ENCODE measurements at regions not wholly inside any gene's neighbourhood (a gene's known extent, or its start where the extent isn't known, plus 50 kb on each side); places are given as distances from the start of the nearest gene placed in this dataset.

DNA sequence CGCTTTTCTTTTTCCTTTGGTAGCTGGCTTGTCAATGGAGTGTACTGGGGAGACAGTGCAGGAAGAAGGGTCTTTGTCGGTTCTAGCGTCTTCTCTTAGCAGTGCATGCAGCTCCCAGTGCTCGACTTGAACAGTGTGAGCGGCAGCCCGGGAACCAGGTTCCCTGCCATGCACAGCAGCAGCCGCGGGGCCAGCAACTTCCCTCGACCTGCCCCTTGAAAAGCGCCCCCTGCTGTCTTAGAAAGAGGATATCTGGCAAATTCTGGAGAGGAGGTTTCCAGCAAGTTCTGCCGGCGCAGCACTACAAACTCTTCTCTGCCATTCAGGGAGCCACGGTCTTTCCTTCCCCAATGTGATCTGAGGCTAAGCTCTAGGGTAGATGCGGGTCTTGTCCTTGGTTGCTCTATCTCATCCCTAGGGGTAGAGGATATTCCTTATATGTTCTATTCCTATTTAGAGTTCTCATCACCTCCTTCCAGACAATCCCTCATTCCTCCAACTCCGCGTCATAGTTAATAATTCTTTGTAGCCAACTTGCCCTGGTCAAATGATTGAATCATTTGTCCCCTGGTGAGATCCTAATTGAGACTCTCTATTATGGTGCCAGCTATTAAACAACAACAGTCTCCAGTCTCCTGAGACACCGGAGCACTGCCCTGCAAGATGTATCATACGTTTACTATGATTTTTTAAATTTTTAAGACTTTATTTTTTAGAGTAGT is 451.3 kb downstream of the PMP22 start:
- DNase-seq (ENCODE audit: low read depth): no peak

DNA sequence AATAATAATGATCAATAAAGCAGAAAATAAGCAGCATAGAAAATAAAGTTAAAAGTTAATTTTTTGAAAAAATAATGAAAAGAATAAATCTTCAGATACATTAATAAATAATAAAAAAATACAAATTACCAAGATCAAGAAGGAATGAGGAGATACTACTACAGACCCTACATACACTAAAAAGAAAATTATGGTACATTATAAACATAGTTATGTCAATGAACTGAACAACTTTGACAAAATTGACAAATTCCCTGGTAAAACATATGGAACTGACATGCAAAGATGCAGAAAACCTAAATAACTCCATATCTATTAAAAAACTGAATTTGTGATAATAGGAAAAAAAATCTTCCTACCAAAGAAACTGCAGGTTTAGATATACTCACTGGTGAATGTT is 456.7 kb downstream of the PMP22 start:
- no peak for DNase-seq (ENCODE audit: low read depth)

DNA sequence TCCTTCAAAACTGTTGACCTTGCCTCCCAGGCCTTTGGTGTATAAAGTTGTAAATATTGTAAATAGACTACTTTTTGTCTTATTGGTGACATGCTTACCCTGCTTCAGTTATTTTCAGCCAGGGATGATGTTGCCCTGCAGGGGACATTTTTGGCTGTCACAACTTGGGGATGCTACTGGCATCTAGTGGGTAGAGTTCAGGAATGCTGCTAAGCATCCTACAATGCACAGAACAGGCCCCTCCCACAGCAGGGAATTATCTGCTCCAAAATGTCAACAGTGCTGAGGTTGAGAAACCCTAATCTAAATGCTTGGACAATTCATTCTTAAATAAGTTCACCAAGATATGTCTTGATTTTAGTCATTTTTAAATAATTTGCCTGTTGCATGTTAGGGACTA is 459.8 kb downstream of the PMP22 start:
- no peak for DNase-seq (ENCODE audit: low read depth)

GRCh38 chr17:14803826-14804225 is 461.3 kb downstream of the PMP22 start:
- no peak for DNase-seq (ENCODE audit: low read depth)

DNA sequence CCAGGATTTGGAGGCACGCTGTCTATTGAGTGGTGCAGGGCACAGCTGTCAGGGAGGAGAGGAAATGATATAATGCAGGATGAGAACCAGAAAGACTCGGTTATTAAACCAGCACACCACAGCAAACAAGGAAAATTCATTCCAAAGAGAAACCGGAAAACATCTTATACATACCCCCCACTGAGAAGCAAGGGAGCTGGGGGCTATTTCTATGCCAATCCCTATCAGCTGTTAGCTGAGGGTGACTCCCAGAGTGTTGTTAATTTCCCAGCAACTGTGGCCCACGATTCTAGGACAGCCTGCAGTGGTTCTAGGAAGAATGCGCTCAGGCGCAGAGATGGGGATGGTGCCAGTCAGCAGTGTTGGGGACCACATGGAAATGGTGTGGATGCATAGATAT is 467.3 kb downstream of the PMP22 start:
- no peak for DNase-seq (ENCODE audit: low read depth)

GRCh38 chr17:14797021-14797420 is 468.1 kb downstream of the PMP22 start:
- no peak for DNase-seq (ENCODE audit: low read depth)

GRCh38 chr17:14794961-14795360 is 470.2 kb downstream of the PMP22 start:
- no peak for DNase-seq (ENCODE audit: low read depth)

GRCh38 chr17:14793237-14793636 is 471.9 kb downstream of the PMP22 start:
- DNase-seq (ENCODE audit: low read depth): no peak

- DNase-seq (ENCODE audit: low read depth): no peak
Observed at GRCh38 chr17:14792746-14793145, 472.4 kb downstream of the PMP22 start.

DNA sequence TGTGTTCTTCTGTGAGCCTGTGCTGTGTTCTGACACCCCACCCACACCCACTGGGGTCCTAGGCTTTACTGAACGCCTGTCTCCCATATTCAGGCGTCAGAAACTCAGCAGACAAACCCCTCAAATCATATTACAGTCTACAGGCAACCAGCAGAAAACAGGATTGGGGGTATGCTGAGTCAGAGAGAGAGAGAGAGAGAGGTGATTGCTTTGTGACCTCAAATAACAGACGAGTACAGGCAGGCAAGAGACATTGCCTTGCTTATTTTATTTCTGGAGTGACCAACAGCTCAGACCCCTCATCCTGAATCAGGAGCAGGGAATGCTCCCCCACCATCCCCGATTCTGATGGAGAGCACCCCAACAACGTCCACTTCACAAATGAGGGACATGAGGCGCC is 473.9 kb downstream of the PMP22 start:
- DNase-seq (ENCODE audit: low read depth): no peak

DNA sequence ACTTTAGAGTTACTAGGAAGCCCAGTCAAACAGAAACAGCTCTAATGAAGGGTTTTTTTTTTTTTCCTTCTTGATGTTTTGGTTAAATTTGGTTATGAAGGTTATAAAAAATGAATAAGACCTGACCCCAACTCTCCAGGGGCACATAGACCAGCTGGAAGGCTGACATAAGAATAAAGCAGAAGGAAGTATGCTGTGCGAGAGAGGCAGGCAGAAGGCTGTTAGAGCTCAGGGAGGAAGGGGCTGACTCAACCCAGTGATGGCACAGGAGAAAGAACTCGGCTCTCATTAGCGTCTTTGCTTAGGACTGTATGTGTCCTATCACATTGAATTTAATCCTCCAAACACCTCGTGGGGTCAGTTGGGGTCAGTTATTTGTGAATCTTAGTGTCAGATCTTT is 474.6 kb downstream of the PMP22 start:
- DNase-seq (ENCODE audit: low read depth): no peak

- DNase-seq (ENCODE audit: low read depth): no peak
Observed at GRCh38 chr17:14784997-14785696, 480.0 kb downstream of the PMP22 start.

DNA sequence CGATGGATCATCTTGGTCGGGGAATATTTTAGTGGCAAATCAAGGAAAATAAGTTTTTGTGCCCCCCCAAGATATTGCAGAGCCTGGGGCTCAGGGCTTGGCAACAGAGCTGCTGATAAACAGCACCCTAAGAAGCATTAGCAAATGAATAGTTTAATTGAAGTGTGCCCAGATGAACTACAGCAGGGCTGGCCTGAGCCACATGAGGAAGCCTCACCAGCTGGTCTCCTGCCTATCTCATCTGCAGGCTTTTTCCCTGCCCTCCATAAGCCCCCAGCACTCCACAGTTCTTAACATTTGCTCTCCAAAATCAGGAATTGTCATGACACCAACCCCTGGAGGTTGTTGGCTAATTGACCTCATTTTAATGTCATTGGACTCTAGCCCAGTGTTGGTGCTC is 480.2 kb downstream of the HS3ST3B1 start:
- DNase-seq (ENCODE audit: low read depth): no peak

DNA sequence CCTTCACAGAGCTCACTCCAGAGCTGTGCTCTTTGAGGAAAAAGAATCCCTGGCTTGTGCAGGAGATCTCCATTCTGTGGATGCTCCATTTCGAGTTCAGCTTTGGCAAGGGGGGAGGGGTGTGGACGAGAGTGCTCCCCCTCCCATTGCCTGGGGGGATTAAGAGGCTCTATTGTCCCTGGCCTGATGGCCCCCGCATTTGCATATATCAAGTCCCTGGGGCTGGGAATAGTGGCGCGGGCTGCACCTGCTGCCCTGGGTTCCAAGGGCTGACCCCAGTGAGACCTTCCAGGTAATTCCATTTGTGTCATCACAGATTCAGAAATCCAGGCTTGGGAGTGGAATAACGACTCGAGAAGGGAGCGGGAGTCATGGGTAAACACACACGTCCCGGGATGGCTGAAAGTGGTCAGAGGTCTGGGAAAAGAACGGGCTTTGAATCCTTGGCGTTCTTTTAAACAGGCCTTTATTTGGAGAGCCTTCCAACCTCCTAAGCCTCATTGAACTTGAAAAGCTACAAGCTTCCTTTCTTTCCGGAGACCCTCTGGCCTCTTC is 479.3 kb downstream of the HS3ST3B1 start:
- no peak for DNase-seq (ENCODE audit: low read depth)

- no peak for DNase-seq (ENCODE audit: low read depth)
Observed at GRCh38 chr17:14779241-14779640, 478.4 kb downstream of the HS3ST3B1 start.

DNA sequence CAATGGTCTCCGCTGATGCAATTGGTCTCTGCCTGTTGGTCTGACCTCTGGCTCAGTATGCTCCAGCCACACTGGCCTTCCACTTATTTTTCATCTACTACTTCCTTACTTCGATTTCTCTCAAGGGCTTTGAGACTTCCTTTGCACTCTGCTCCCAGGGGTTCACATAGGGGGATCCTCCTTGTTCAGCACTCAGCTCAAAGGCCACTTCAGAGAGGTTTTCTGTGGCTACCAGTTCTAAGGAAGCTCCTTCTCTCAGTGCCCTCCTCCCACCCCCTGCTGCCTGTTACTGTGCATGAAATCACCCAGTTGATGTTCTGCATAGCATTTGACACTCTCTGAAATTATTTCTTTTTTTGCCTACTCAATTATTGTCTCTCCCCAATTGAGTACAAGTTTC is 476.4 kb downstream of the HS3ST3B1 start:
- DNase-seq (ENCODE audit: low read depth): no peak

GRCh38 chr17:14776791-14777190 is 475.9 kb downstream of the HS3ST3B1 start:
- no peak for DNase-seq (ENCODE audit: low read depth)

- no peak for DNase-seq (ENCODE audit: low read depth)
Observed at GRCh38 chr17:14775731-14776492, 475.0 kb downstream of the HS3ST3B1 start.

DNA sequence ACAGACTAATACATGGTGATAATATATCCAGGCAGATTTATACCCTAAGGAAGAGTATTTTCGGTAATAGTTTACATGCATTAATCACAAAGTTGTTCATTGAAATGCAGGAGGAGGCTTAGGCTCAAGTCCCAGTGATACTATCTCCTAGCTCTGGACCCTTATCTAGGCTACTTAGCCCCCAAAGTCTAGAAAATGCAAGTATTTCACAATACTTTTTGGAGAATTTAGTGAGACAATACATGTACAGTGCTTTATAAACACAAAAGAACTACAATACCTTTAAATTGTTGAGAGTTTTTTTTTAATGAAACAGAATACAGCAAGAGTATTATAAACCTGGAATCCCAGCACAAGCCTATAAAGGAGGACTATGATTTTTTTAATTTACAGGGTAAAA is 473.9 kb downstream of the HS3ST3B1 start:
- no peak for DNase-seq (ENCODE audit: low read depth)

DNA sequence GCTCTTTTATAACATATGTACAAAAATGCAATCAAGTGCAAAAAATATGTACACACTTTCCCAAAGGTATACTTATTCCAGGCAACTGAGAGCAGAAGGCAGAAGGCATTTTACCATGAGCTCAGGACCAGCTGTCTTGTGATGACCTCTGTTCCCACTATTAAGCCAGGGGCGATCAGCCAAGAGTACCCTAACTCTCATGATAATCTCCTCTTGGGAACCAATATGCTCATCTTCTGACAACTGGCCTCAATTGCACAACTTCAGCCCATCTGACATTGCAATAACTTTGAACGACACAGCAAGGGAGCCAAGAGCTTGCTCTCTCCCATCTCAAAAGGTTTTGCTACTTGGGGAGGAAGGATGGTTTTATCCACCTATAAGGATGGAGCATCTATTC is 471.9 kb downstream of the HS3ST3B1 start:
- DNase-seq (ENCODE audit: low read depth): no peak

- no peak for DNase-seq (ENCODE audit: low read depth)
Observed at GRCh38 chr17:14771543-14771942, 470.7 kb downstream of the HS3ST3B1 start.

DNA sequence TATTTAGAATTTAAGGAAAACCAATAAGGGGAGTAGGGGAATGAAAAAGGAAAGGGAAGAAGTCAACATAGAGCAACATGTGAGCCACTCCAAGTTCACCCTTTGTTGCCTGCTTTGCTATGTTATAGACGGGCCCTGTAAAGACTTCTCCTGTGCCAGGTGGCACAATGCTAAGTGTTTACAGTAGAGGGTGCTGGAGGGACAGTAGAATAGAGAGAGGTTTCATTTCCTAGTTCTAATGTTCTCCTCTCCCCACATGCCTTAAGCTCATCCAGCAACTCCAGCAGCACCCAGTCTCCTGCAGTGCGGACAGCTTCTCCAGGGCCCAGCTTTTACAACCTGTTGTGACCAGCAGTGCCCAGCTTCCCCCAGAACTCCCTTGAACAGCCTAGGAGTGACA is 468.0 kb downstream of the HS3ST3B1 start:
- no peak for DNase-seq (ENCODE audit: low read depth)
